ENCODE measurements at regions not wholly inside any gene's neighbourhood (a gene's known extent, or its start where the extent isn't known, plus 50 kb on each side); places are given as distances from the start of the nearest gene placed in this dataset.

GRCh38 chr4:29082684-29083083 lies 1637.5 kb upstream of the PCDH7 start:
- H3K9me3 ChIP-seq, result no peaks in the 10 kb centered on the region
- no peaks in the 10 kb centered on the region for H3K9me2 ChIP-seq
- 4% methylated on average over 5 of the region's 5 CpGs for WGBS (ENCODE audit: low lambda C conversion rate)
- no peaks in the 10 kb centered on the region for H4K20me1 ChIP-seq (ENCODE audit: insufficient read depth)
- no peaks in the 10 kb centered on the region for H3F3A ChIP-seq (replicated peaks; ENCODE audit: insufficient read depth)
- CTCF ChIA-PET, result no interaction called here
- no peaks in the 10 kb centered on the region for H3K4me1 ChIP-seq (ENCODE audit: control insufficient read depth in 1 of 2, insufficient read depth in 2 of 2, low read depth in 1 of 2, low read length in 1 of 2)
- no peak overlapping the region for H3K4me2 ChIP-seq
- POLR2A ChIA-PET, result no interaction called here
- no peaks in the 10 kb centered on the region for H3K27me3 ChIP-seq (ENCODE audit: insufficient read depth)
- DNase-seq, result no peak
- H3K9ac ChIP-seq, result no peak overlapping the region
- H3K36me3 ChIP-seq (replicated peaks in 1 of 2; ENCODE audit: control insufficient read depth in 1 of 2, insufficient read depth in 2 of 2, low read length in 1 of 2), result no peaks in the 10 kb centered on the region
- H3K27ac ChIP-seq (ENCODE audit: low read depth in 2 of 2, low read length in 1 of 2), result no peak overlapping the region
- no peak overlapping the region for H3K4me3 ChIP-seq (ENCODE audit: low read depth in 2 of 2, low read length in 1 of 2)
- no peaks in the 10 kb centered on the region for H3K79me2 ChIP-seq (ENCODE audit: insufficient read depth)
- no peak overlapping the region for H2AFZ ChIP-seq (ENCODE audit: low read depth)
- TF ChIP-seq SMC3 (IDR thresholded peaks at IDR 0.05; ENCODE audit: low read depth, low read length) (no peak), MXI1 (IDR thresholded peaks at IDR 0.05; ENCODE audit: low read depth, low read length) (no peak), RFX5 (IDR thresholded peaks at IDR 0.05; ENCODE audit: low read length) (no peak), SIN3A (IDR thresholded peaks at IDR 0.05; ENCODE audit: borderline replicate concordance, low read depth, low read length) (no peak), POLR2AphosphoS5 (IDR thresholded peaks at IDR 0.05; ENCODE audit: low read depth, low read length) (no peak), TEAD4 (IDR thresholded peaks at IDR 0.05; ENCODE audit: borderline replicate concordance, insufficient read depth) (no peak), RCOR1 (IDR thresholded peaks at IDR 0.05; ENCODE audit: low read length) (no peak), USF1 (IDR thresholded peaks at IDR 0.05; ENCODE audit: borderline replicate concordance, low read depth) (no peak), IRF3 (IDR thresholded peaks at IDR 0.05; ENCODE audit: low read depth, low read length) (no peak), FOXM1 (IDR thresholded peaks at IDR 0.05; ENCODE audit: low read depth) (no peak), YY1 (IDR thresholded peaks at IDR 0.05; ENCODE audit: low read depth) (no peak)
- TF ChIP-seq, protein P1, sequence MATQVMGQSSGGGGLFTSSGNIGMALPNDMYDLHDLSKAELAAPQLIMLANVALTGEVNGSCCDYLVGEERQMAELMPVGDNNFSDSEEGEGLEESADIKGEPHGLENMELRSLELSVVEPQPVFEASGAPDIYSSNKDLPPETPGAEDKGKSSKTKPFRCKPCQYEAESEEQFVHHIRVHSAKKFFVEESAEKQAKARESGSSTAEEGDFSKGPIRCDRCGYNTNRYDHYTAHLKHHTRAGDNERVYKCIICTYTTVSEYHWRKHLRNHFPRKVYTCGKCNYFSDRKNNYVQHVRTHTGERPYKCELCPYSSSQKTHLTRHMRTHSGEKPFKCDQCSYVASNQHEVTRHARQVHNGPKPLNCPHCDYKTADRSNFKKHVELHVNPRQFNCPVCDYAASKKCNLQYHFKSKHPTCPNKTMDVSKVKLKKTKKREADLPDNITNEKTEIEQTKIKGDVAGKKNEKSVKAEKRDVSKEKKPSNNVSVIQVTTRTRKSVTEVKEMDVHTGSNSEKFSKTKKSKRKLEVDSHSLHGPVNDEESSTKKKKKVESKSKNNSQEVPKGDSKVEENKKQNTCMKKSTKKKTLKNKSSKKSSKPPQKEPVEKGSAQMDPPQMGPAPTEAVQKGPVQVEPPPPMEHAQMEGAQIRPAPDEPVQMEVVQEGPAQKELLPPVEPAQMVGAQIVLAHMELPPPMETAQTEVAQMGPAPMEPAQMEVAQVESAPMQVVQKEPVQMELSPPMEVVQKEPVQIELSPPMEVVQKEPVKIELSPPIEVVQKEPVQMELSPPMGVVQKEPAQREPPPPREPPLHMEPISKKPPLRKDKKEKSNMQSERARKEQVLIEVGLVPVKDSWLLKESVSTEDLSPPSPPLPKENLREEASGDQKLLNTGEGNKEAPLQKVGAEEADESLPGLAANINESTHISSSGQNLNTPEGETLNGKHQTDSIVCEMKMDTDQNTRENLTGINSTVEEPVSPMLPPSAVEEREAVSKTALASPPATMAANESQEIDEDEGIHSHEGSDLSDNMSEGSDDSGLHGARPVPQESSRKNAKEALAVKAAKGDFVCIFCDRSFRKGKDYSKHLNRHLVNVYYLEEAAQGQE (IDR thresholded peaks at IDR 0.05; ENCODE audit: low read depth, low read length), result no peak

- WGBS (ENCODE audit: low lambda C conversion rate), result 15% methylated on average over 4 of the region's 4 CpGs
- DNase-seq, result no peak
- Histone ChIP-seq H3K4me1 (ENCODE audit: control insufficient read depth in 1 of 2, insufficient read depth in 2 of 2, low read depth in 1 of 2, low read length in 1 of 2) (no peaks in the 10 kb centered on the region), H3K27ac (ENCODE audit: low read depth in 2 of 2, low read length in 1 of 2) (no peak overlapping the region), H2AFZ (ENCODE audit: low read depth) (no peak overlapping the region), H3K4me3 (ENCODE audit: low read depth in 2 of 2, low read length in 1 of 2) (no peak overlapping the region), H4K20me1 (ENCODE audit: insufficient read depth) (no peaks in the 10 kb centered on the region), H3K9me2 (no peaks in the 10 kb centered on the region), H3K79me2 (ENCODE audit: insufficient read depth) (no peaks in the 10 kb centered on the region), H3K9ac (no peak overlapping the region), H3K36me3 (replicated peaks in 1 of 2; ENCODE audit: control insufficient read depth in 1 of 2, insufficient read depth in 2 of 2, low read length in 1 of 2) (no peaks in the 10 kb centered on the region), H3K27me3 (ENCODE audit: insufficient read depth) (no peaks in the 10 kb centered on the region), H3K4me2 (no peak overlapping the region), H3K9me3 (no peaks in the 10 kb centered on the region), H3F3A (replicated peaks; ENCODE audit: insufficient read depth) (no peaks in the 10 kb centered on the region)
- POLR2A ChIA-PET, result no interaction called here
- CTCF ChIA-PET, result no interaction called here
- TF ChIP-seq JUND (IDR thresholded peaks at IDR 0.05) (no peak), SIN3A (IDR thresholded peaks at IDR 0.05; ENCODE audit: borderline replicate concordance, low read depth, low read length) (no peak), NRF1 (IDR thresholded peaks at IDR 0.05; ENCODE audit: low read depth, low read length) (no peak), FOXJ3 (CRISPR knock-in tag; IDR thresholded peaks at IDR 0.05) (no peak), PBX3 (IDR thresholded peaks at IDR 0.05) (no peak), RXRA (IDR thresholded peaks at IDR 0.05; ENCODE audit: borderline replicate concordance, low read depth) (no peak), FOXM1 (IDR thresholded peaks at IDR 0.05; ENCODE audit: low read depth) (no peak), YY1 (IDR thresholded peaks at IDR 0.05; ENCODE audit: low read depth) (no peak), TAF1 (IDR thresholded peaks at IDR 0.05; ENCODE audit: borderline replicate concordance, low read depth, low read length) (no peak), USF2 (IDR thresholded peaks at IDR 0.05; ENCODE audit: borderline replicate concordance, low read depth, low read length) (no peak)
Observed at GRCh38 chr4:29085748-29086147, 1634.4 kb upstream of the PCDH7 start.

Measured in SK-N-SH (cell line).